IMR-90 (cell line): ENCODE measurements at regions not wholly inside any gene's neighbourhood (a gene's known extent, or its start where the extent isn't known, plus 50 kb on each side); places are given as distances from the start of the nearest gene placed in this dataset.

ENCODE experiments used
- ATAC-seq: fragments of 200-7000 bp; cut with Tn5 transposase; 2 replicates; pipeline ENCODE4 v1.9.1; 2020; ENCODE audit warnings: low read depth, mild to moderate bottlenecking, moderate library complexity
- BruUV-seq: library from RNA; stranded (reverse); fragments of 400-500 nt; replicated peaks from 2 replicates; lab custom pipeline; 2021; lab: Mats Ljungman, UMichigan
- CTCF ChIA-PET: fragments of 300-600 bp; formaldehyde crosslinking; extraction: SDS; loops from one replicate; lab custom pipeline; 2021; ENCODE audit warnings: antibody characterized with exemption; lab: Yijun Ruan, JAX
- POLR2A ChIA-PET: fragments of 300-600 bp; sonication (Branson Sonifier 250); formaldehyde crosslinking; loops from one replicate; lab custom pipeline; 2022; ENCODE audit warnings: antibody characterized with exemption; ENCODE audit not compliant: unreplicated experiment; lab: Charles Lee
- DNase-seq: peaks from one replicate; pipeline ENCODE4 v3.0.0; 2013
- H2AFZ ChIP-seq: replicated peaks from 2 replicates; pipeline ENCODE3; 2013; ENCODE audit warnings: low read length, mild to moderate bottlenecking; ENCODE audit not compliant: poor library complexity
- H2AK5ac ChIP-seq: 2 replicates; pipeline ENCODE4 v1.6.1; 2013; ENCODE audit warnings: low read depth, low read length, inconsistent platforms
- H2AK9ac ChIP-seq: replicated peaks from 2 replicates; pipeline ENCODE3; 2013; ENCODE audit warnings: mild to moderate bottlenecking, low read depth, low read length, moderate library complexity; ENCODE audit not compliant: poor library complexity
- H2BK120ac ChIP-seq: 2 replicates; pipeline ENCODE4 v1.6.1; 2013; ENCODE audit warnings: low read depth, low read length, inconsistent platforms
- H2BK15ac ChIP-seq: 3 replicates; pipeline ENCODE4 v1.6.1; 2013; ENCODE audit warnings: low read depth, low read length, inconsistent platforms
- H2BK20ac ChIP-seq: 2 replicates; pipeline ENCODE4 v1.6.1; 2013; ENCODE audit warnings: low read depth, mild to moderate bottlenecking, inconsistent platforms, low read length, moderate library complexity
- H2BK5ac ChIP-seq: 2 replicates; pipeline ENCODE4 v1.6.1; 2013; ENCODE audit warnings: mild to moderate bottlenecking, low read depth, low read length, inconsistent platforms; ENCODE audit not compliant: poor library complexity, severe bottlenecking
- H3K14ac ChIP-seq: replicated peaks from 2 replicates; pipeline ENCODE4 v1.6.1; 2013; ENCODE audit warnings: low read depth, low read length, inconsistent platforms
- H3K18ac ChIP-seq: 2 replicates; pipeline ENCODE4 v1.6.1; 2013; ENCODE audit warnings: low read depth, low read length, control low read depth
- H3K23ac ChIP-seq: 2 replicates; pipeline ENCODE4 v1.6.1; 2013; ENCODE audit warnings: low read depth, low read length, inconsistent platforms
- H3K27ac ChIP-seq: 2 replicates; pipeline ENCODE4 v1.5.1; 2013; ENCODE audit warnings: mild to moderate bottlenecking, control low read depth, low read length; ENCODE audit not compliant: insufficient read depth
- H3K27me3 ChIP-seq: 2 replicates; pipeline ENCODE4 v1.6.1; 2013; ENCODE audit warnings: low read length; ENCODE audit not compliant: control insufficient read depth, insufficient read depth
- H3K36me3 ChIP-seq: 2 replicates; pipeline ENCODE4 v1.6.1; 2013; ENCODE audit warnings: low read length, mixed read lengths; ENCODE audit not compliant: control insufficient read depth, insufficient read depth
- H3K4ac ChIP-seq: 2 replicates; pipeline ENCODE4 v1.6.1; 2013; ENCODE audit warnings: low read depth, low read length, inconsistent platforms
- H3K4me1 ChIP-seq: 2 replicates; pipeline ENCODE4 v1.6.1; 2013; ENCODE audit warnings: low read length, mixed read lengths; ENCODE audit not compliant: control insufficient read depth, insufficient read depth
- H3K4me2 ChIP-seq: 2 replicates; pipeline ENCODE4 v1.6.1; 2013; ENCODE audit warnings: low read depth, mild to moderate bottlenecking, control low read depth, low read length, moderate library complexity
- H3K4me3 ChIP-seq: 2 replicates; pipeline ENCODE4 v1.5.1; 2013; ENCODE audit warnings: low read depth, mild to moderate bottlenecking, control low read depth, low read length, moderate library complexity; ENCODE audit not compliant: insufficient read depth
- H3K56ac ChIP-seq: 2 replicates; pipeline ENCODE4 v1.6.1; 2013; ENCODE audit warnings: low read length, inconsistent platforms; ENCODE audit not compliant: insufficient read depth; ENCODE audit errors: extremely low read depth
- H3K79me1 ChIP-seq, 2 experiments: 2 replicates each; pipeline ENCODE4 v1.6.1; 2013; ENCODE audit warnings: low read length in 2 of 2, inconsistent platforms in 1 of 2, low read depth in 1 of 2
- H3K9ac ChIP-seq: 2 replicates; pipeline ENCODE4 v1.6.1; 2013; ENCODE audit warnings: low read depth, low read length, control low read depth
- H3K9me1 ChIP-seq: 2 replicates; pipeline ENCODE4 v1.6.1; 2013; ENCODE audit warnings: low read length, inconsistent platforms; ENCODE audit not compliant: insufficient read depth
- H3K9me3 ChIP-seq: 2 replicates; pipeline ENCODE4 v1.6.1; 2013; ENCODE audit warnings: low read length; ENCODE audit not compliant: control insufficient read depth, insufficient read depth
- H4K20me1 ChIP-seq: 2 replicates; pipeline ENCODE4 v1.6.1; 2013; ENCODE audit warnings: low read length, inconsistent platforms; ENCODE audit not compliant: insufficient read depth
- H4K5ac ChIP-seq: 2 replicates; pipeline ENCODE4 v1.6.1; 2013; ENCODE audit warnings: mild to moderate bottlenecking, low read depth, low read length, control low read depth
- H4K8ac ChIP-seq, 2 experiments: 2 replicates each; pipeline ENCODE4 v1.6.1; 2013; ENCODE audit warnings: low read depth in 2 of 2, low read length in 2 of 2, control low read depth in 1 of 2, inconsistent platforms in 1 of 2
- H4K91ac ChIP-seq: 2 replicates; pipeline ENCODE4 v1.6.1; 2013; ENCODE audit warnings: low read depth, low read length, inconsistent platforms; ENCODE audit not compliant: insufficient read depth
- CTCF ChIP-seq: conservative IDR thresholded peaks from 2 replicates; pipeline ENCODE4 v1.5.1; 2012; ENCODE audit warnings: mild to moderate bottlenecking, low read depth, low read length, improper control_type of control experiment
- ELK1 ChIP-seq: fragments of 150-350 bp; IDR thresholded peaks from 2 replicates; pipeline ENCODE4 v1.6.1; 2016; ENCODE audit warnings: low read depth, mild to moderate bottlenecking, low read length, moderate library complexity, borderline replicate concordance
- FOS ChIP-seq: fragments of 150-350 bp; IDR thresholded peaks from 2 replicates; pipeline ENCODE4 v1.6.1; 2016; ENCODE audit warnings: low read depth, low read length
- MAZ ChIP-seq: IDR thresholded peaks from 2 replicates; pipeline ENCODE4 v1.6.1; 2012; ENCODE audit warnings: low read depth, mild to moderate bottlenecking, low read length, improper control_type of control experiment, moderate library complexity, borderline replicate concordance
- MXI1 ChIP-seq: IDR thresholded peaks from 2 replicates; pipeline ENCODE4 v1.6.1; 2012; ENCODE audit warnings: low read depth, mild to moderate bottlenecking, low read length, moderate library complexity, borderline replicate concordance
- RAD21 ChIP-seq: IDR thresholded peaks from 2 replicates; pipeline ENCODE4 v1.6.1; 2012; ENCODE audit warnings: low read length, improper control_type of control experiment
- RFX5 ChIP-seq: IDR thresholded peaks from 2 replicates; pipeline ENCODE4 v1.8.0; 2012; ENCODE audit warnings: low read depth, mild to moderate bottlenecking, low read length, moderate library complexity
- SMC3 ChIP-seq: fragments of 150-350 bp; IDR thresholded peaks from 2 replicates; pipeline ENCODE4 v1.6.1; 2016; ENCODE audit warnings: low read depth, mild to moderate bottlenecking, antibody characterized with exemption, low read length, moderate library complexity
- USF2 ChIP-seq: fragments of 150-350 bp; IDR thresholded peaks from 2 replicates; pipeline ENCODE4 v1.6.1; 2017; ENCODE audit warnings: mild to moderate bottlenecking, antibody characterized with exemption, low read length, low read depth
- WGBS, 2 experiments: methylation state at CpG; one replicate each; pipeline versions ENCODE4 v1.1.5 to v1.1.7; 2013; ENCODE audit warnings: missing lambda C conversion rate in 2 of 2; ENCODE audit not compliant: insufficient read length in 1 of 2; ENCODE audit errors: extremely low coverage in 2 of 2; 5-methylcytosine and 5-hydroxymethylcytosine counted together
- dilution Hi-C: fragments of 300-500 bp; cut with HindIII; formaldehyde crosslinking; loops from one replicate; pipeline ENCODE4 v1.14.3; 2018; ENCODE audit warnings: low sequenced_read_pairs; ENCODE audit not compliant: unreplicated experiment
- in situ Hi-C: fragments of 300-500 bp; cut with MboI; formaldehyde crosslinking; loops from 3 replicates; pipeline ENCODE4 v1.14.3; 2019; ENCODE audit warnings: low sequenced_read_pairs, inconsistent platforms, mixed read lengths
- intact Hi-C: fragments of 100-400 bp; cut with micrococcal nuclease; formaldehyde crosslinking; loops from 2 replicates; pipeline ENCODE4 v1.10.0; 2022

GRCh38 chr2:10204326-10205161 is 82.0 kb downstream of the RRM2 start:
- TF ChIP-seq FOS (no peak), SMC3 (no peak), CTCF (no peak), MXI1 (no peak), RFX5 (no peak), RAD21 (no peak), USF2 (no peak), ELK1 (no peak), MAZ (no peak)
- no TSS peak for BruUV-seq
- ATAC-seq: no peak

More at GRCh38 chr2:10204326-10205161, 82.0 kb downstream of the RRM2 start:
- H4K5ac ChIP-seq: no peak overlapping the region
- no peak overlapping the region for H3K4ac ChIP-seq
- ChIA-PET CTCF (no interaction called here), POLR2A (no interaction called here)
- no peaks in the 10 kb centered on the region for H3K79me1 ChIP-seq
- no peak overlapping the region for H2BK15ac ChIP-seq
- no peak overlapping the region for H3K23ac ChIP-seq
- no peak overlapping the region for H3K9ac ChIP-seq
- in situ Hi-C loops (no loop called here), intact Hi-C loops (no loop called here), dilution Hi-C loops (no loop called here)
- H4K8ac ChIP-seq: no peak overlapping the region
- H2AFZ ChIP-seq: no peak overlapping the region
- peak overlapping the region; percentile 17 for H2AK9ac ChIP-seq
- no peaks in the 10 kb centered on the region for H3K4me1 ChIP-seq
- H4K20me1 ChIP-seq: no peaks in the 10 kb centered on the region
- H2BK20ac ChIP-seq: no peak overlapping the region
- no peak overlapping the region for H2BK120ac ChIP-seq
- no peaks in the 10 kb centered on the region for H3K36me3 ChIP-seq
- WGBS, 2 experiments: 88% methylated on average over 18 of the region's 25 CpGs; no CpG with 5 or more reads in 1 of the 2 experiments
- no peak overlapping the region for H3K4me2 ChIP-seq
- no peak for DNase-seq
- peaks cover 3% of the 10 kb centered on the region for H3K9me1 ChIP-seq
- no peak overlapping the region for H3K14ac ChIP-seq
- H3K9me3 ChIP-seq: peaks cover 8% of the 10 kb centered on the region
- H3K27me3 ChIP-seq: no peaks in the 10 kb centered on the region
- H3K56ac ChIP-seq: no peak overlapping the region
- H3K18ac ChIP-seq: no peak overlapping the region
- H2BK5ac ChIP-seq: no peak overlapping the region
- H2AK5ac ChIP-seq: no peak overlapping the region
- H4K91ac ChIP-seq: no peak overlapping the region
- H3K4me3 ChIP-seq: no peak overlapping the region
- no peak overlapping the region for H3K27ac ChIP-seq
